ENCODE measurements at regions not wholly inside any gene's neighbourhood (a gene's known extent, or its start where the extent isn't known, plus 50 kb on each side); places are given as distances from the start of the nearest gene placed in this dataset.

- TF ChIP-seq CTCF (IDR thresholded peaks at IDR 0.05; ENCODE audit: low read depth, low read length), result no peak
- TF ChIP-seq MYC (IDR thresholded peaks at IDR 0.05; ENCODE audit: low read depth, low read length), result no peak
- no peak for TF ChIP-seq POLR2A (IDR thresholded peaks at IDR 0.05; ENCODE audit: extremely low read depth, insufficient read length)
- TF ChIP-seq MAX (IDR thresholded peaks at IDR 0.05; ENCODE audit: low read depth, low read length), result no peak
Observed at GRCh38 chr5:61748121-61748520, 416.1 kb downstream of the ZSWIM6 start.

Measured in NB4 (cell line).